ENCODE measurements at regions not wholly inside any gene's neighbourhood (a gene's known extent, or its start where the extent isn't known, plus 50 kb on each side); places are given as distances from the start of the nearest gene placed in this dataset.
A peak's percentile ranks its signal among the peaks of the same experiment; 100 is the strongest.

- H3K79me1 ChIP-seq (ENCODE audit: low read depth, low read length), result no peaks in the 10 kb centered on the region
- H4K5ac ChIP-seq (ENCODE audit: insufficient read length, low read depth, low read length), result peak overlapping the region; percentile 0
- H3K56ac ChIP-seq (replicated peaks; ENCODE audit: insufficient read length, low read depth, low read length), result no peak overlapping the region
- no peaks in the 10 kb centered on the region for H4K20me1 ChIP-seq (replicated peaks in 1 of 2; ENCODE audit: control insufficient read depth in 1 of 2, insufficient read depth in 2 of 2, low read length in 2 of 2)
- no peak overlapping the region for H3K4me2 ChIP-seq (ENCODE audit: insufficient read depth in 1 of 2, low read depth in 2 of 2, low read length in 2 of 2)
- peaks cover 0 to 6% (median 0%) of the 10 kb centered on the region in 4 experiments; a peak in 2 of 7 replicates for H3K27me3 ChIP-seq (replicated peaks in 1 of 4; ENCODE audit: control insufficient read depth in 3 of 4, extremely low read depth in 1 of 4, insufficient read depth in 3 of 4, low read length in 3 of 4)
- H2BK20ac ChIP-seq (ENCODE audit: low read length), result 0 out of 2 replicates have a peak overlapping the region, but pooled peaks have one; percentile 13
- no peaks in the 10 kb centered on the region for H3K9me3 ChIP-seq (ENCODE audit: insufficient read depth in 2 of 2, low read depth in 1 of 2, low read length in 1 of 2)
- no peaks in the 10 kb centered on the region for H3K36me3 ChIP-seq (ENCODE audit: control insufficient read depth in 2 of 4, insufficient read depth in 4 of 4, low read length in 3 of 4)
- H2AFZ ChIP-seq (ENCODE audit: low read length), result no peak overlapping the region
- ChIA-PET POLR2A (ENCODE audit: partially characterized antibody) (interaction anchor here (0.6 to 1.9 kb wide), 4 partner anchors 15 to 81 kb away, joined by 3 to 5 read pairs (median 4); no protein-coding TSS in a partner anchor), CTCF (ENCODE audit: partially characterized antibody) (interaction anchor here (0.6 to 2.0 kb wide), 8 partner anchors 10 to 281 kb away, joined by 3 to 8 read pairs (median 3); no protein-coding TSS in a partner anchor)
- H2BK15ac ChIP-seq (ENCODE audit: low read length), result no peak overlapping the region
- H2BK5ac ChIP-seq (ENCODE audit: low read depth, low read length), result no peak overlapping the region
- H2BK12ac ChIP-seq (ENCODE audit: low read depth, low read length), result peak overlapping the region; percentile 43; the same call in 1 of the 2 replicates
- no peak overlapping the region for H3K14ac ChIP-seq (ENCODE audit: insufficient read length)
- H3K18ac ChIP-seq (ENCODE audit: extremely low read depth, low read length), result no peak overlapping the region
- H3K23ac ChIP-seq (ENCODE audit: insufficient read length), result no peak overlapping the region
- H4K8ac ChIP-seq (ENCODE audit: extremely low read depth, insufficient read depth, low read length), result no peak overlapping the region
- no peaks in the 10 kb centered on the region for H3K79me2 ChIP-seq (ENCODE audit: control insufficient read depth in 1 of 2, insufficient read depth in 2 of 2, low read length in 2 of 2)
- H3K4me1 ChIP-seq (replicated peaks in 1 of 4; ENCODE audit: control insufficient read depth in 3 of 4, insufficient read depth in 4 of 4, low read length in 3 of 4), result peaks cover 0 to 24% (median 18%) of the 10 kb centered on the region in 4 experiments; a peak in 6 of 7 replicates
- no peak overlapping the region for H2AK5ac ChIP-seq (ENCODE audit: low read depth, low read length)
- WGBS, 2 experiments (ENCODE audit: extremely low coverage in 1 of 2, insufficient coverage in 1 of 2, insufficient read length in 1 of 2, insufficient replicate concordance in 2 of 2, low coverage in 1 of 2, low lambda C conversion rate in 2 of 2, missing lambda C conversion rate in 1 of 2), result 84% methylated on average over 15 of the region's 26 CpGs; no CpG with 5 or more reads in 1 of the 2 experiments
- H3K23me2 ChIP-seq (ENCODE audit: low read depth, low read length), result no peaks in the 10 kb centered on the region; the same call in 1 of the 2 replicates
- no peak overlapping the region for H3K27ac ChIP-seq (ENCODE audit: low read depth, low read length)
- DNase-seq (ENCODE audit: low read depth in 1 of 2, low spot score in 2 of 2) (no peak), FAIRE-seq (no peak)
- no peak overlapping the region for H3K9ac ChIP-seq (replicated peaks in 1 of 4; ENCODE audit: extremely low read depth in 1 of 4, low read depth in 3 of 4, low read length in 3 of 4)
- no peak overlapping the region for H3K4ac ChIP-seq (replicated peaks; ENCODE audit: insufficient read length, low read depth, low read length)
- H3K4me3 ChIP-seq (ENCODE audit: extremely low read depth in 1 of 4, insufficient read depth in 2 of 4, low read depth in 3 of 4, low read length in 4 of 4), result no peak overlapping the region
- no peak overlapping the region for H4K91ac ChIP-seq (replicated peaks; ENCODE audit: insufficient read length, low read length)
- no peak overlapping the region for H2BK120ac ChIP-seq (replicated peaks; ENCODE audit: low read depth, low read length)
- TF ChIP-seq SRF (IDR thresholded peaks at IDR 0.05; ENCODE audit: low read depth, low read length) (no peak), GABPA (IDR thresholded peaks at IDR 0.05; ENCODE audit: borderline replicate concordance, insufficient read depth, low read length) (no peak), E2F6 (IDR thresholded peaks at IDR 0.05) (no peak), HDAC2 (IDR thresholded peaks at IDR 0.05; ENCODE audit: borderline replicate concordance in 1 of 2, low read depth in 2 of 2, low read length in 2 of 2) (no peak), JUN (IDR thresholded peaks at IDR 0.05; ENCODE audit: low read depth, low read length) (no peak), KDM4A (IDR thresholded peaks at IDR 0.05; ENCODE audit: low read depth, low read length, severe bottlenecking) (no peak), TCF12 (IDR thresholded peaks at IDR 0.05; ENCODE audit: low read depth, low read length) (no peak), TBP (IDR thresholded peaks at IDR 0.05; ENCODE audit: low read depth, low read length) (no peak), HDAC6 (IDR thresholded peaks at IDR 0.05; ENCODE audit: low read depth, low read length) (no peak), KDM1A (IDR thresholded peaks at IDR 0.05; ENCODE audit: borderline replicate concordance, low read length) (no peak)
- TF ChIP-seq, protein P1, sequence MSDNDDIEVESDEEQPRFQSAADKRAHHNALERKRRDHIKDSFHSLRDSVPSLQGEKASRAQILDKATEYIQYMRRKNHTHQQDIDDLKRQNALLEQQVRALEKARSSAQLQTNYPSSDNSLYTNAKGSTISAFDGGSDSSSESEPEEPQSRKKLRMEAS (IDR thresholded peaks at IDR 0.05), result no peak
Measured at GRCh38 chr9:129415942-129416651, 204.8 kb downstream of the C9orf50 start.
